GM12892 (cell line): ENCODE measurements at regions not wholly inside any gene's neighbourhood (a gene's known extent, or its start where the extent isn't known, plus 50 kb on each side); places are given as distances from the start of the nearest gene placed in this dataset.

Source experiments
- POLR2A ChIP-seq: IDR thresholded peaks from 2 replicates; pipeline ENCODE4 v1.6.1; 2011; ENCODE audit warnings: low read depth, low read length, control low read depth
- POLR2AphosphoS5 ChIP-seq: IDR thresholded peaks from 2 replicates; pipeline ENCODE4 v1.6.1; 2011; ENCODE audit warnings: low read depth, low read length, control low read depth

DNA sequence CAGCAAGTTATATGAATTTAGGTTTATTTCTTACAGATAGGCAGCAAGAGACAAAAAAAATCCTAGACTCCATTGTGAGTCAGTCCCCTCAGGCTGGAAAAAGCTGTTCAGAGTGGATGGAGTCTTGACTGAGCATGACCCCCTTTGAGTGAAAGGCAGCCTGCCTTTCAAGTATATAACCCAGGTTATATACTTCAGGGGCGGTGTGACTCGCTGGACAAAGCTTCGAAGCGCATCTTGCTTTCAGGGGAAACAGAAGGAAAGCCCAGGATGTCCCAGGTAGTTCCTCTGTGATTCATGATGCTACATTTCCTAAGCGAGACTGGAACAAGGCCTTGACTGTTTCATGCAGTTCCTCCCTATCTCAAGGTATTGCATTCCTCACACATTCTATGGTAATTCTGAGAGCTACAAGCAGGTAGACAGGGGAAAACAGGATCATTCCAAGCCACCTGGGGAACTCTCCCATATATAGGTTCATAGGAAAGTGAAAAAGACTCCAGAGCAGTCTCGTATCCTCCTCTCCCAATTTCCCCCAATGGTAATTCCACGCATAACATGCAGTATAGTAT, 1244.1 kb upstream of the CDH6 start:
- no peak for TF ChIP-seq POLR2A
- TF ChIP-seq POLR2AphosphoS5, result no peak
